ENCODE measurements at regions not wholly inside any gene's neighbourhood (a gene's known extent, or its start where the extent isn't known, plus 50 kb on each side); places are given as distances from the start of the nearest gene placed in this dataset.

DNA sequence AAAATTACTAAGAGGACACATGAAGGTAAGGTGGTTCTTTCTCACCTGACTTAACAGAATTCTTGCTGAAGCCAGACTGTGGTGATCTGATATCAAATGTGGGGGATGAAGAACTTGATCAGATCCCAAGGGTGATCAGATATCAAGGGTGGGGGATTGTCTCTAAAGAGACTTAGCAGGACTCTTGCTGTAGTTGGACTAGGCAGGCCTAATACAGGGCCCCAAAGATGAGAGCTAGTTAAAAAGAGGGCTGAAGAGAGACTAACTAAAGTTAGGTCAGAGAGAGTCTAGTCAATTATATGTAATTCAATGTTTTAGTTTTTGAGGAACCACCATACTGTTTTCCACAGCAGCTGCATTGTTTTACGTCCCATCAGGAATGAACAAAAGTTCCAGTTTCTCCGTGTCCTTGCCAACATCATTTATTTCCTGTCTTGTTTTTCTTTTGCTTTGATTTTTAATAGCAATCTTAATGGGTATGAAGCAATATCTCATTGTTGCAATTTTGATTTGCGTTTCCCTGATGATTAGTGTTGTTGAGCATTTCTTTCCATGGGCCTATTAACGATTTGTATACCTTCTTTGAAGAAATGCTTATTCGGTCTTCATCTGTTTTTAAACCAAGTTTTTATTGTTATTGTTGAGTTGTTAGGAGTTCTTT is 77.6 kb upstream of the ALDH1A1 start:
- intact Hi-C loops (cut with DNase I): no loop called here
- peak in 2 of 4 donors; percentile 40 to 58 for DNase-seq
- no peak for TF ChIP-seq CTCF (IDR thresholded peaks at IDR 0.05)

GRCh38 chr9:73029346-73029745 is 76.5 kb upstream of the ALDH1A1 start:
- TF ChIP-seq CTCF (IDR thresholded peaks at IDR 0.05): no peak
- H3K9me3 ChIP-seq: no peaks in the 10 kb centered on the region
- no peaks in the 10 kb centered on the region for H3K27me3 ChIP-seq
- DNase-seq (no peak), ATAC-seq (no peak)
- H3K4me1 ChIP-seq: no peaks in the 10 kb centered on the region
- no peak overlapping the region for H3K27ac ChIP-seq
- no peak overlapping the region for H3K4me3 ChIP-seq
- no peaks in the 10 kb centered on the region for H3K36me3 ChIP-seq
- intact Hi-C loops (cut with DNase I): no loop called here

More for the DNA sequence above, 77.6 kb upstream of the ALDH1A1 start:
- Histone ChIP-seq H3K27me3 (no peaks in the 10 kb centered on the region), H3K4me1 (no peaks in the 10 kb centered on the region), H3K4me3 (no peak overlapping the region), H3K36me3 (no peaks in the 10 kb centered on the region), H3K27ac (no peak overlapping the region), H3K9me3 (no peaks in the 10 kb centered on the region)
- no peak for ATAC-seq

DNA sequence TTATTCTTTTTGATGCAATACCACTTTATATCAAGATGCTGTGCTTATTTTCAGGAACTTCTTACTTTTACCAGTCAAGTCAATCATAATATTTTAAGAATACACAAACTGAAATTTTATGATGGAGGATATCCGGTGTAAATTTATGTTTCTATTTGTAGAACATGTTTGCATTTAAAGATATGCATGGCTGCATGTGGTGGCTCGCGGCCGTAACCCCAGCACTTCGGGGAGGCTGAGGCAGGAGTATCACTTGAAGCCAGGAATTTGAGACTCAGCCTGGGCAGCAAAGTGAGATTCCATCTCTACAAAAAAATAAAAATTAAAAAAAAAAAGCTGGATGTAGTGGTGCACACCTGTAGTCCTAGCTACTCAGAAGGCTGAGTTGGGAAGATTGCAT is 73.5 kb upstream of the ALDH1A1 start:
- Histone ChIP-seq H3K4me3 (no peak overlapping the region), H3K9me3 (no peaks in the 10 kb centered on the region), H3K27ac (no peak overlapping the region), H3K36me3 (no peaks in the 10 kb centered on the region), H3K4me1 (peaks cover 0 to 6% of the 10 kb centered on the region in 2 donors), H3K27me3 (no peaks in the 10 kb centered on the region)
- intact Hi-C loops (cut with DNase I): no loop called here
- ATAC-seq (no peak), DNase-seq (peak in 1 of 4 donors; percentile 51)
- no peak for TF ChIP-seq CTCF (IDR thresholded peaks at IDR 0.05)

DNA sequence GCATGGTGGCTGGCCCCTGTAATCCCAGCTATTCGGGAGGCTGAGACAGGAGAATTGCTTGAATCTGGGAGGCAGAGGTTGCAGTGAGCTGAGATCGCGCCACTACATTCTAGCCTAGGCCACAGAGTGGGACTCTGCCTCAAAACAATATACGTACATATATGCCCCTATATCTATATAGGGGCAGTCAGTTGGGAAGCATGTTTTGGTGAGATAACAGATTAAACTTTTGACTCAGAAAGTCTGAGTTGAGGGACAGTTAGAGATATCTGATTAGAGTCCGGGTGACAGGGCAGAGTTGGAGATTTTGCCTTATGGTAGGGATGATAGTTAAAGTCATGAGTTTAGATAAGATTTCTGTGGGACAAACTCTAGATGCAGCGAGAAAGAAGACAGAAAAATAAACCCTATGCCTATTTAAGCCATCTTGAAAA is 71.8 kb upstream of the ALDH1A1 start:
- H3K4me1 ChIP-seq: peaks cover 0 to 6% of the 10 kb centered on the region in 2 donors
- DNase-seq (no peak), ATAC-seq (no peak)
- no peaks in the 10 kb centered on the region for H3K9me3 ChIP-seq
- intact Hi-C loops (cut with DNase I): loop anchor here in 1 of 2 donors (5.0 kb wide), 1 partner anchor 152 kb away; no protein-coding TSS in a partner anchor
- TF ChIP-seq CTCF (IDR thresholded peaks at IDR 0.05): no peak
- no peak overlapping the region for H3K4me3 ChIP-seq
- H3K27me3 ChIP-seq: no peaks in the 10 kb centered on the region
- no peak overlapping the region for H3K27ac ChIP-seq
- H3K36me3 ChIP-seq: no peaks in the 10 kb centered on the region

GRCh38 chr9:73023025-73023541 is 70.2 kb upstream of the ALDH1A1 start:
- Histone ChIP-seq H3K36me3 (no peaks in the 10 kb centered on the region), H3K27ac (no peak overlapping the region), H3K4me1 (peaks cover 0 to 6% of the 10 kb centered on the region in 2 donors), H3K27me3 (no peaks in the 10 kb centered on the region), H3K4me3 (no peak overlapping the region), H3K9me3 (no peaks in the 10 kb centered on the region)
- ATAC-seq (peak; percentile 84), DNase-seq (peak in 3 of 4 donors; percentile 34 to 79 (median 49))
- intact Hi-C loops (cut with DNase I): loop anchor here in 1 of 2 donors (5.0 kb wide), 1 partner anchor 151 kb away; no protein-coding TSS in a partner anchor
- TF ChIP-seq CTCF (IDR thresholded peaks at IDR 0.05): peak; percentile 38 to 73
